ENCODE measurements at regions not wholly inside any gene's neighbourhood (a gene's known extent, or its start where the extent isn't known, plus 50 kb on each side); places are given as distances from the start of the nearest gene placed in this dataset.

DNA sequence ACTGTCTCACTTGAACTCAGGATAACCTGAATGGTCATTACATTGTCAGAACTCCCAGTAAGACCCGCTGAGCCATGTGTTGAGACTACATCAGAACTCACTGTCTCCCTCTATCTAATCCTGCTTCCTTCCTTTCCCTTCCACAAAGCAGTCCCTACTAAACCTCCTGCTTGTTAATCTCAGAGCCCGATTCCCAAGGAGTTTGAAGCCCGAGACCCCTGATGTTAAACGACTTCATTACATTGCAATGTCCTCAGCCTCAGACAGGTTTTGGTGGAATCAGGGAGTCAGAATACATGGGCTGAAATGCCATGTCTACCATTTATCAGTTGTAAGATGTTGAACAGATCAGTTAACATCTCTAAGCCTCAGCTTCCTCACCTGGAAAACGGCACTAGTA lies 682.4 kb downstream of the ADGRL2 start:
- H3K4me3 Mint-ChIP-seq: no peak overlapping the region
- TF ChIP-seq, protein P1, sequence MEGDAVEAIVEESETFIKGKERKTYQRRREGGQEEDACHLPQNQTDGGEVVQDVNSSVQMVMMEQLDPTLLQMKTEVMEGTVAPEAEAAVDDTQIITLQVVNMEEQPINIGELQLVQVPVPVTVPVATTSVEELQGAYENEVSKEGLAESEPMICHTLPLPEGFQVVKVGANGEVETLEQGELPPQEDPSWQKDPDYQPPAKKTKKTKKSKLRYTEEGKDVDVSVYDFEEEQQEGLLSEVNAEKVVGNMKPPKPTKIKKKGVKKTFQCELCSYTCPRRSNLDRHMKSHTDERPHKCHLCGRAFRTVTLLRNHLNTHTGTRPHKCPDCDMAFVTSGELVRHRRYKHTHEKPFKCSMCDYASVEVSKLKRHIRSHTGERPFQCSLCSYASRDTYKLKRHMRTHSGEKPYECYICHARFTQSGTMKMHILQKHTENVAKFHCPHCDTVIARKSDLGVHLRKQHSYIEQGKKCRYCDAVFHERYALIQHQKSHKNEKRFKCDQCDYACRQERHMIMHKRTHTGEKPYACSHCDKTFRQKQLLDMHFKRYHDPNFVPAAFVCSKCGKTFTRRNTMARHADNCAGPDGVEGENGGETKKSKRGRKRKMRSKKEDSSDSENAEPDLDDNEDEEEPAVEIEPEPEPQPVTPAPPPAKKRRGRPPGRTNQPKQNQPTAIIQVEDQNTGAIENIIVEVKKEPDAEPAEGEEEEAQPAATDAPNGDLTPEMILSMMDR (IDR thresholded peaks at IDR 0.05): no peak
- TF ChIP-seq EZH2 (IDR thresholded peaks at IDR 0.05) (no peak), EZH2phosphoT487 (IDR thresholded peaks at IDR 0.05) (no peak)
- H3K9me3 Mint-ChIP-seq: no peaks in the 10 kb centered on the region
- no peaks in the 10 kb centered on the region for H3K27me3 Mint-ChIP-seq (ENCODE audit: insufficient read depth, low read depth)
- no peak overlapping the region for H3K27ac Mint-ChIP-seq
- no peak for DNase-seq (ENCODE audit: low spot score)
- Histone ChIP-seq H3K27me3 (no peaks in the 10 kb centered on the region), H3K4me3 (no peak overlapping the region), H3K4me2 (no peak overlapping the region), H3K9ac (no peak overlapping the region), H3K36me3 (no peaks in the 10 kb centered on the region), H4K20me1 (ENCODE audit: low read depth) (no peaks in the 10 kb centered on the region), H2AFZ (replicated peaks) (no peak overlapping the region), H3K9me3 (ENCODE audit: low read depth) (no peaks in the 10 kb centered on the region), H3F3A (ENCODE audit: low read depth) (peaks cover 31% of the 10 kb centered on the region), H3K27ac (no peak overlapping the region), H3K4me1 (peaks cover 23% of the 10 kb centered on the region), H3K79me2 (ENCODE audit: low read depth) (no peaks in the 10 kb centered on the region)
- peaks cover 35% of the 10 kb centered on the region for H3K4me1 Mint-ChIP-seq
- H3K36me3 Mint-ChIP-seq: no peaks in the 10 kb centered on the region

DNA sequence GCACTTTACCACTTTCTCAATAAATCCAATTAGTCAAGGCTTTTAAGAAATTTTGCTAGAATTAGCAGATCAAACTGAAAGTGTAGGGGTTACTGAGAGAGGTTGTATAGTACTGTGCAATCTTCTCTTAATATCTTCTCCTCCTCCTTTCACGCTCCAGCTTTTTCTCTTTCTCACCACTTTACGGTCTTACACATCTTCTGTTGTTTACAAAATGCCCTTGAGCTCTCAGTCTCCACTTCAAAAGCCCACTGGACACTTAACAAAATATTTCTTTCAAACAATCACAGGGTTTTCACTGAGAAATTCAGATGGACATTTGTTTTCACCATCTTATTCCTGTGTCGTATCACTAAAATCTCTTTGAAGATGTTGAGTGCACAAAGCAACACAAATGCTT lies 678.2 kb downstream of the ADGRL2 start:
- Histone ChIP-seq H4K20me1 (ENCODE audit: low read depth) (no peaks in the 10 kb centered on the region), H2AFZ (replicated peaks) (peak overlapping the region; percentile 9), H3K27me3 (no peaks in the 10 kb centered on the region), H3K79me2 (ENCODE audit: low read depth) (no peaks in the 10 kb centered on the region), H3K4me3 (no peak overlapping the region), H3K9me3 (ENCODE audit: low read depth) (no peaks in the 10 kb centered on the region), H3F3A (ENCODE audit: low read depth) (no peaks in the 10 kb centered on the region), H3K36me3 (no peaks in the 10 kb centered on the region), H3K27ac (no peak overlapping the region), H3K4me1 (no peaks in the 10 kb centered on the region), H3K9ac (no peak overlapping the region), H3K4me2 (no peak overlapping the region)
- DNase-seq (ENCODE audit: low spot score): no peak
- H3K4me1 Mint-ChIP-seq: peaks cover 7% of the 10 kb centered on the region
- no peak overlapping the region for H3K4me3 Mint-ChIP-seq
- peaks cover 2% of the 10 kb centered on the region for H3K27me3 Mint-ChIP-seq (ENCODE audit: insufficient read depth, low read depth)
- no peaks in the 10 kb centered on the region for H3K36me3 Mint-ChIP-seq
- H3K27ac Mint-ChIP-seq: no peak overlapping the region
- no peak for TF ChIP-seq EZH2 (IDR thresholded peaks at IDR 0.05)
- TF ChIP-seq, protein P1 (IDR thresholded peaks at IDR 0.05): no peak
- no peak for TF ChIP-seq EZH2phosphoT487 (IDR thresholded peaks at IDR 0.05)
- H3K9me3 Mint-ChIP-seq: peaks cover 14% of the 10 kb centered on the region

DNA sequence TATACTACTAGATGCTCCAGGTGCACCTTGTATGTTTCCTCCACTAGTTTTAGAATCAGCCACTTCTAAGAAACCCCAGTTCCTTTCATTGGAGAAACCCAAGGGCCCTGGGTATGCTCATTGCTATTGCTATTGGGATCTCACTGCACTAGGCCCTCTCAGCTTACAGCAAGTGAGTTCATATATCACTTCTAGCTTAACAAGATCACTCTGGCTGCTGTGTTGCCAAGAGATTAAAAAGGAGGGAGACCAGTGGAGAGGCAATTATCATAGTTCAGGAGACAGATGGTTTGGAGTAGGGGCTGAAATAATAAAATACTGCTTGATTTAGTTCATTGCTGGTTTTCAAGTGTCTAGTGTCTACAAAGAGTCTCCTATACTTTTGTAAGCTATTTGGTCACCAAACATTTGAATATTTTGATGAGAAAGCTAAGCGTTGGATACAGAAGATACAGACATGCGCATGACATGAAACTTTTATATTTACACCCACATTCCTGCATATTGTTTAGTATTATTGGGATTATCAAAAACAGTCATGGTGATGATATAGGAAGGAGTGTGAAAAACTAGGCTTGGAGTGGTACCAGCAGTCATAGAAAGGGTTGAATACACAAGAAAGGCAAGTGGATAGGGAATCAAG lies 671.9 kb downstream of the ADGRL2 start:
- Mint-ChIP-seq H3K27ac (no peak overlapping the region), H3K36me3 (peaks cover 3% of the 10 kb centered on the region), H3K9me3 (peaks cover 17% of the 10 kb centered on the region), H3K4me3 (no peak overlapping the region), H3K27me3 (ENCODE audit: insufficient read depth, low read depth) (peaks cover 2% of the 10 kb centered on the region), H3K4me1 (no peaks in the 10 kb centered on the region)
- no peak for DNase-seq (ENCODE audit: low spot score)
- Histone ChIP-seq H3K9me3 (ENCODE audit: low read depth) (no peaks in the 10 kb centered on the region), H3K9ac (no peak overlapping the region), H3K27me3 (no peaks in the 10 kb centered on the region), H3K4me1 (no peaks in the 10 kb centered on the region), H2AFZ (replicated peaks) (no peak overlapping the region), H4K20me1 (ENCODE audit: low read depth) (no peaks in the 10 kb centered on the region), H3F3A (ENCODE audit: low read depth) (no peaks in the 10 kb centered on the region), H3K79me2 (ENCODE audit: low read depth) (no peaks in the 10 kb centered on the region), H3K4me2 (no peak overlapping the region), H3K27ac (no peak overlapping the region), H3K4me3 (no peak overlapping the region), H3K36me3 (no peaks in the 10 kb centered on the region)
- no peak for TF ChIP-seq EZH2 (IDR thresholded peaks at IDR 0.05)
- TF ChIP-seq EZH2phosphoT487 (IDR thresholded peaks at IDR 0.05): no peak
- TF ChIP-seq, protein P1 (IDR thresholded peaks at IDR 0.05): no peak
